Heart right ventricle (tissue), 16 donors: ENCODE measurements at regions not wholly inside any gene's neighbourhood (a gene's known extent, or its start where the extent isn't known, plus 50 kb on each side); places are given as distances from the start of the nearest gene placed in this dataset.

Source experiments
- ATAC-seq, 8 donors: fragments of 200-7000 bp; cut with Tn5 transposase; one replicate each; pipeline ENCODE4 v1.9.1; 2020; ENCODE audit warnings: mild to moderate bottlenecking in 8 of 8, moderate library complexity in 8 of 8, moderate number of reproducible peaks in 1 of 8
- DNase-seq, 2 donors: peaks; one replicate each; pipeline ENCODE4 v3.0.0-alpha.2; 2020
- H3K27ac ChIP-seq, 10 donors: fragments of 200-600 bp; sonication (generic) in 2 of 10; one replicate each; pipeline versions ENCODE4 v1.5.0 to v1.8.0; 2020 to 2022; ENCODE audit warnings: mild to moderate bottlenecking in 3 of 10
- H3K27me3 ChIP-seq, 7 donors: fragments of 200-600 bp; one replicate each; pipeline ENCODE4 v1.8.0; 2021 to 2022; ENCODE audit warnings: mild to moderate bottlenecking in 2 of 7
- H3K36me3 ChIP-seq, 9 donors: fragments of 200-600 bp; sonication (generic) in 1 of 9; one replicate each; pipeline versions ENCODE4 v1.5.0 to v1.8.0; 2020 to 2022; ENCODE audit warnings: mild to moderate bottlenecking in 2 of 9
- H3K4me1 ChIP-seq, 9 donors: fragments of 200-600 bp; sonication (generic) in 1 of 9; one replicate each; pipeline versions ENCODE4 v1.5.0 to v1.8.0; 2020 to 2022; ENCODE audit warnings: mild to moderate bottlenecking in 4 of 9
- H3K4me3 ChIP-seq, 10 donors: fragments of 200-600 bp; sonication (generic) in 2 of 10; one replicate each; pipeline versions ENCODE4 v1.5.0 to v1.8.0; 2020 to 2022; ENCODE audit warnings: mild to moderate bottlenecking in 7 of 10, moderate library complexity in 2 of 10
- H3K9me3 ChIP-seq, 11 donors: fragments of 200-600 bp in 10 of 11; sonication (generic) in 2 of 11; one replicate each; pipeline versions ENCODE4 v1.5.0 to v1.8.0; 2013 to 2022; ENCODE audit warnings: mild to moderate bottlenecking in 2 of 11, control low read depth in 1 of 11, moderate library complexity in 1 of 11
- CTCF ChIP-seq, 9 donors: fragments of 200-600 bp; sonication (generic) in 2 of 9; IDR thresholded peaks; one replicate each; pipeline versions ENCODE4 v1.5.0 to v1.8.0; 2021 to 2022; ENCODE audit warnings: antibody characterized with exemption in 9 of 9, mild to moderate bottlenecking in 5 of 9, moderate library complexity in 1 of 9
- WGBS, 2 donors: extraction: QIAGEN DNeasy Blood & Tissue Kit; methylation state at CpG; one replicate each; pipeline ENCODE4 v1.1.7; 2013; ENCODE audit warnings: inconsistent platforms in 1 of 2; 5-methylcytosine and 5-hydroxymethylcytosine counted together
- intact Hi-C, 10 donors: fragments of 100-400 bp; cut with DNase I; formaldehyde crosslinking; loops; one replicate each; pipeline versions ENCODE4 v1.11.1 to v1.14.2; 2022
- donor health status: Arrhythmogenic right ventricular cardiomyopathy.
- donor health status: ischemic (EF 13 %, LVEDD 7.1; RV severe dilation, severe dysfunction).
- donor health status: healthy with polysubstance abuse.
- donor health status: DM: no; HTN: yes; CAD: no.
- donor health status: DM: no; HTN: no; CAD: no.
- donor health status: ischemic (EF 25% LVEDD 6.9; RV normal size, moderate dysfunction).
- donor health status: ischemic (EF 25% LVEDD 5.7; RV mildly dilated, moderate dysfunction).
- donor health status: healthy.
- donor health status: DM: yes; HTN: yes; CAD: no.
- donor health status: Ischemic cardiomyopathy.
- donor health status: ischemic (EF 35%, LVEDD 5.7; RV mildly dilated, moderate dysfunction).
- donor health status: nonischemic (EF 11% LVEDD 7.7; RV severe dilation, severe dysfunction).
- donor health status: DM: yes; HTN: yes; CAD: no.
- donor health status: PGD.
- donor health status: ischemic (EF 29% LVEDD 5.4; RV normal size, mild dysfunction).
- donor health status: nonischemic (EF 23%, LVEDD 6.1; RV moderate dilation, normal function).

GRCh38 chrX:94178145-94178788, 504.3 kb downstream of the FAM133A start:
- ATAC-seq = no peak
- no peak for TF ChIP-seq CTCF (IDR thresholded peaks at IDR 0.05)
- no peak for DNase-seq
- Histone ChIP-seq H3K36me3 (no peaks in the 10 kb centered on the region), H3K9me3 (peaks cover 0 to 5% (median 0%) of the 10 kb centered on the region in 11 donors), H3K27ac (no peak overlapping the region), H3K4me1 (no peaks in the 10 kb centered on the region), H3K27me3 (no peaks in the 10 kb centered on the region), H3K4me3 (no peak overlapping the region)
- 66 to 68% methylated on average over 9 of the region's 9 CpGs for WGBS, 2 donors
- intact Hi-C loops = no loop called here

GRCh38 chrX:94204524-94204923, 530.5 kb downstream of the FAM133A start:
- H3K4me3 ChIP-seq = no peak overlapping the region
- DNase-seq = no peak
- no peaks in the 10 kb centered on the region for H3K36me3 ChIP-seq
- intact Hi-C loops = no loop called here
- no peak for TF ChIP-seq CTCF (IDR thresholded peaks at IDR 0.05)
- WGBS, 2 donors = 51 to 65% methylated on average over 7 of the region's 7 CpGs
- H3K27ac ChIP-seq = no peak overlapping the region
- H3K4me1 ChIP-seq = no peaks in the 10 kb centered on the region
- peaks cover 0 to 10% (median 0%) of the 10 kb centered on the region in 7 donors for H3K27me3 ChIP-seq
- no peaks in the 10 kb centered on the region for H3K9me3 ChIP-seq
- ATAC-seq = no peak

- no peak for ATAC-seq
- WGBS, 2 donors = 47 to 52% methylated on average over 1 of the region's 1 CpG
- no peak for DNase-seq
- Histone ChIP-seq H3K36me3 (no peaks in the 10 kb centered on the region), H3K9me3 (no peaks in the 10 kb centered on the region), H3K27ac (no peak overlapping the region), H3K4me3 (no peak overlapping the region), H3K4me1 (no peaks in the 10 kb centered on the region), H3K27me3 (peaks cover 0 to 4% (median 0%) of the 10 kb centered on the region in 7 donors)
- TF ChIP-seq CTCF (IDR thresholded peaks at IDR 0.05) = no peak
- intact Hi-C loops = loop anchor here in 1 of 10 donors (10.0 kb wide), 1 partner anchor 62 kb away; no protein-coding TSS in a partner anchor
Observed at GRCh38 chrX:94216738-94217137, 542.7 kb downstream of the FAM133A start.

GRCh38 chrX:94252211-94252610, 578.2 kb downstream of the FAM133A start:
- 71 to 72% methylated on average over 2 of the region's 2 CpGs for WGBS, 2 donors
- H3K4me3 ChIP-seq = no peak overlapping the region
- no peak for ATAC-seq
- TF ChIP-seq CTCF (IDR thresholded peaks at IDR 0.05) = no peak
- no peak overlapping the region for H3K27ac ChIP-seq
- DNase-seq = no peak
- H3K9me3 ChIP-seq = no peaks in the 10 kb centered on the region
- H3K4me1 ChIP-seq = no peaks in the 10 kb centered on the region
- H3K36me3 ChIP-seq = no peaks in the 10 kb centered on the region
- intact Hi-C loops = no loop called here
- H3K27me3 ChIP-seq = no peaks in the 10 kb centered on the region
